Neural progenitor cell (in vitro differentiated cells): ENCODE measurements at regions not wholly inside any gene's neighbourhood (a gene's known extent, or its start where the extent isn't known, plus 50 kb on each side); places are given as distances from the start of the nearest gene placed in this dataset.

Experiments
- DNase-seq: peaks from one replicate; pipeline ENCODE4 v3.0.0-alpha.2; 2016; ENCODE audit warnings: low spot score
- H2AFZ ChIP-seq: fragments of 200-600 bp; sonication (generic); replicated peaks from 2 replicates; pipeline ENCODE4 v1.6.1; 2016; ENCODE audit warnings: antibody characterized with exemption
- H3F3A ChIP-seq: fragments of 200-600 bp; sonication (generic); 2 replicates; pipeline ENCODE4 v1.6.1; 2016; ENCODE audit warnings: antibody characterized with exemption, low read depth
- H3K27ac ChIP-seq: fragments of 200-600 bp; sonication (generic); 2 replicates; pipeline ENCODE4 v1.5.1; 2016; ENCODE audit warnings: mild to moderate bottlenecking
- H3K27me3 ChIP-seq: fragments of 200-600 bp; sonication (generic); 2 replicates; pipeline ENCODE4 v1.6.1; 2016; ENCODE audit warnings: mild to moderate bottlenecking, moderate library complexity
- H3K36me3 ChIP-seq: fragments of 200-600 bp; sonication (generic); 2 replicates; pipeline ENCODE4 v1.5.1; 2016
- H3K4me1 ChIP-seq: fragments of 200-600 bp; sonication (generic); 2 replicates; pipeline ENCODE4 v1.6.1; 2016; ENCODE audit warnings: mixed run types
- H3K4me2 ChIP-seq: fragments of 200-600 bp; sonication (generic); 2 replicates; pipeline ENCODE4 v1.6.1; 2016
- H3K4me3 ChIP-seq: fragments of 200-600 bp; sonication (generic); 2 replicates; pipeline ENCODE4 v1.5.1; 2016
- H3K79me2 ChIP-seq: fragments of 200-600 bp; sonication (generic); 2 replicates; pipeline ENCODE4 v1.6.1; 2016; ENCODE audit warnings: low read depth
- H3K9ac ChIP-seq: fragments of 200-600 bp; sonication (generic); 2 replicates; pipeline ENCODE4 v1.6.1; 2016
- H3K9me3 ChIP-seq: fragments of 200-600 bp; sonication (generic); 2 replicates; pipeline ENCODE4 v1.5.1; 2016; ENCODE audit warnings: low read depth
- H4K20me1 ChIP-seq: fragments of 200-600 bp; sonication (generic); 2 replicates; pipeline ENCODE4 v1.6.1; 2016; ENCODE audit warnings: low read depth
- H3K27ac Mint-ChIP-seq: 3 replicates; pipeline ENCODE4 v1.8.0; 2021; ENCODE audit warnings: mixed read lengths
- H3K27me3 Mint-ChIP-seq: 2 replicates; pipeline ENCODE4 v1.8.0; 2022; ENCODE audit warnings: low read depth, mild to moderate bottlenecking, inconsistent platforms, moderate library complexity, mixed read lengths; ENCODE audit not compliant: insufficient read depth
- H3K36me3 Mint-ChIP-seq: 3 replicates; pipeline ENCODE4 v1.8.0; 2021; ENCODE audit warnings: mixed read lengths
- H3K4me1 Mint-ChIP-seq: 3 replicates; pipeline ENCODE4 v1.8.0; 2021; ENCODE audit warnings: mixed read lengths
- H3K4me3 Mint-ChIP-seq: 3 replicates; pipeline ENCODE4 v1.8.0; 2021; ENCODE audit warnings: mild to moderate bottlenecking, moderate library complexity, mixed read lengths
- H3K9me3 Mint-ChIP-seq: 3 replicates; pipeline ENCODE4 v1.8.0; 2020; ENCODE audit warnings: mixed read lengths
- EZH2 ChIP-seq: fragments of 200-600 bp; sonication (generic); IDR thresholded peaks from 2 replicates; pipeline ENCODE4 v1.6.1; 2017; ENCODE audit warnings: antibody characterized with exemption, mild to moderate bottlenecking, moderate library complexity
- EZH2phosphoT487 ChIP-seq: fragments of 200-600 bp; sonication (generic); IDR thresholded peaks from 2 replicates; pipeline ENCODE4 v1.6.1; 2017; ENCODE audit warnings: antibody characterized with exemption
- TF ChIP-seq, protein P1 (sequence below): fragments of 200-600 bp; sonication (generic); IDR thresholded peaks from 2 replicates; pipeline ENCODE4 v1.5.1; 2017; ENCODE audit warnings: antibody characterized with exemption, mild to moderate bottlenecking

- no peaks in the 10 kb centered on the region for H3K36me3 Mint-ChIP-seq
- Histone ChIP-seq H3K4me1 (no peaks in the 10 kb centered on the region), H3K9me3 (no peaks in the 10 kb centered on the region), H3K4me2 (no peak overlapping the region), H3K27me3 (no peaks in the 10 kb centered on the region), H3K4me3 (no peak overlapping the region), H4K20me1 (no peaks in the 10 kb centered on the region), H3K9ac (no peak overlapping the region), H3K27ac (no peak overlapping the region), H3K36me3 (no peaks in the 10 kb centered on the region), H3F3A (no peaks in the 10 kb centered on the region), H3K79me2 (no peaks in the 10 kb centered on the region), H2AFZ (no peak overlapping the region)
- DNase-seq: no peak
- H3K4me1 Mint-ChIP-seq: no peaks in the 10 kb centered on the region
- no peak overlapping the region for H3K4me3 Mint-ChIP-seq
- no peak overlapping the region for H3K27ac Mint-ChIP-seq
- no peak for TF ChIP-seq EZH2phosphoT487
- TF ChIP-seq, protein P1, sequence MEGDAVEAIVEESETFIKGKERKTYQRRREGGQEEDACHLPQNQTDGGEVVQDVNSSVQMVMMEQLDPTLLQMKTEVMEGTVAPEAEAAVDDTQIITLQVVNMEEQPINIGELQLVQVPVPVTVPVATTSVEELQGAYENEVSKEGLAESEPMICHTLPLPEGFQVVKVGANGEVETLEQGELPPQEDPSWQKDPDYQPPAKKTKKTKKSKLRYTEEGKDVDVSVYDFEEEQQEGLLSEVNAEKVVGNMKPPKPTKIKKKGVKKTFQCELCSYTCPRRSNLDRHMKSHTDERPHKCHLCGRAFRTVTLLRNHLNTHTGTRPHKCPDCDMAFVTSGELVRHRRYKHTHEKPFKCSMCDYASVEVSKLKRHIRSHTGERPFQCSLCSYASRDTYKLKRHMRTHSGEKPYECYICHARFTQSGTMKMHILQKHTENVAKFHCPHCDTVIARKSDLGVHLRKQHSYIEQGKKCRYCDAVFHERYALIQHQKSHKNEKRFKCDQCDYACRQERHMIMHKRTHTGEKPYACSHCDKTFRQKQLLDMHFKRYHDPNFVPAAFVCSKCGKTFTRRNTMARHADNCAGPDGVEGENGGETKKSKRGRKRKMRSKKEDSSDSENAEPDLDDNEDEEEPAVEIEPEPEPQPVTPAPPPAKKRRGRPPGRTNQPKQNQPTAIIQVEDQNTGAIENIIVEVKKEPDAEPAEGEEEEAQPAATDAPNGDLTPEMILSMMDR: no peak
- TF ChIP-seq EZH2: no peak
- H3K9me3 Mint-ChIP-seq: no peaks in the 10 kb centered on the region
- H3K27me3 Mint-ChIP-seq: no peaks in the 10 kb centered on the region
These were observed 641.4 kb downstream of the BCL11A start for GRCh38 chr2:59912042-59912441.

DNA sequence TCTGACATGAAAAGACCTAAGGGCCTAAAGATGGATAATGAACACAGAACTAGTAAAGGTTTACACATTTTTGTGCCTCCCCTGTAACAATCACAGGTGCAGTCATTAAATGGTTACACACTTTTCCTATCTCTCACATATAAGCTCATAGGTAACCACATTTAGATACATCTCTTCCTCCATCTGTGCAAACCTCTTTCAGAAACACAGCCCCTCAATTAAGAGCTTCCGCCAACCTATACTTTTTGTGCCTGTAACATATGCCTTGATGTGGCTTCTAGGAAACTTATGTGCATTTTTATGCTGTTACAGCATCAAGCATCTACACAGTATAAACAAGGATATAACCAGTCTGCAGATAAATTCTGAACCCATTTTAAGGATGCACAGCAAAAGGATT is 643.3 kb downstream of the BCL11A start:
- no peaks in the 10 kb centered on the region for H4K20me1 ChIP-seq
- H3K4me2 ChIP-seq: no peak overlapping the region
- no peak overlapping the region for H3K27ac ChIP-seq
- no peaks in the 10 kb centered on the region for H3K9me3 Mint-ChIP-seq
- H3K79me2 ChIP-seq: no peaks in the 10 kb centered on the region
- H3K4me1 ChIP-seq: no peaks in the 10 kb centered on the region
- peaks cover 2% of the 10 kb centered on the region for H3K4me1 Mint-ChIP-seq
- H3K9me3 ChIP-seq: no peaks in the 10 kb centered on the region
- H3K36me3 Mint-ChIP-seq: no peaks in the 10 kb centered on the region
- H3K27me3 ChIP-seq: no peaks in the 10 kb centered on the region
- DNase-seq: no peak
- no peaks in the 10 kb centered on the region for H3F3A ChIP-seq
- no peak overlapping the region for H3K27ac Mint-ChIP-seq
- no peak overlapping the region for H3K4me3 ChIP-seq
- no peaks in the 10 kb centered on the region for H3K36me3 ChIP-seq
- H2AFZ ChIP-seq: no peak overlapping the region
- no peak for TF ChIP-seq EZH2
- no peak for TF ChIP-seq EZH2phosphoT487
- TF ChIP-seq, protein P1: no peak
- H3K9ac ChIP-seq: no peak overlapping the region
- no peak overlapping the region for H3K4me3 Mint-ChIP-seq
- H3K27me3 Mint-ChIP-seq: no peaks in the 10 kb centered on the region

- TF ChIP-seq, protein P1: no peak
- TF ChIP-seq EZH2phosphoT487: no peak
- no peak for TF ChIP-seq EZH2
- Mint-ChIP-seq H3K4me3 (no peak overlapping the region), H3K9me3 (no peaks in the 10 kb centered on the region), H3K27me3 (peaks cover 1% of the 10 kb centered on the region), H3K27ac (no peak overlapping the region), H3K36me3 (no peaks in the 10 kb centered on the region), H3K4me1 (peaks cover 2% of the 10 kb centered on the region)
- H3K27me3 ChIP-seq: no peaks in the 10 kb centered on the region
- no peak overlapping the region for H3K9ac ChIP-seq
- H4K20me1 ChIP-seq: no peaks in the 10 kb centered on the region
- no peaks in the 10 kb centered on the region for H3K9me3 ChIP-seq
- no peaks in the 10 kb centered on the region for H3F3A ChIP-seq
- no peak overlapping the region for H3K4me3 ChIP-seq
- H2AFZ ChIP-seq: no peak overlapping the region
- no peaks in the 10 kb centered on the region for H3K4me1 ChIP-seq
- no peaks in the 10 kb centered on the region for H3K36me3 ChIP-seq
- no peaks in the 10 kb centered on the region for H3K79me2 ChIP-seq
- no peak for DNase-seq
- no peak overlapping the region for H3K4me2 ChIP-seq
- H3K27ac ChIP-seq: no peak overlapping the region
These were observed 644.3 kb downstream of the BCL11A start for GRCh38 chr2:59909147-59909546.

GRCh38 chr2:59905731-59906130 is 647.7 kb downstream of the BCL11A start:
- no peak overlapping the region for H3K4me3 Mint-ChIP-seq
- Histone ChIP-seq H4K20me1 (no peaks in the 10 kb centered on the region), H3K4me1 (no peaks in the 10 kb centered on the region), H3K4me3 (no peak overlapping the region), H3K27ac (no peak overlapping the region), H2AFZ (no peak overlapping the region), H3F3A (no peaks in the 10 kb centered on the region), H3K27me3 (no peaks in the 10 kb centered on the region), H3K36me3 (no peaks in the 10 kb centered on the region), H3K4me2 (no peak overlapping the region), H3K79me2 (no peaks in the 10 kb centered on the region), H3K9me3 (no peaks in the 10 kb centered on the region), H3K9ac (no peak overlapping the region)
- no peaks in the 10 kb centered on the region for H3K36me3 Mint-ChIP-seq
- H3K27ac Mint-ChIP-seq: no peak overlapping the region
- DNase-seq: no peak
- H3K4me1 Mint-ChIP-seq: peaks cover 2% of the 10 kb centered on the region
- peaks cover 2% of the 10 kb centered on the region for H3K27me3 Mint-ChIP-seq
- no peaks in the 10 kb centered on the region for H3K9me3 Mint-ChIP-seq
- TF ChIP-seq EZH2phosphoT487 (no peak), EZH2 (no peak)
- TF ChIP-seq, protein P1: no peak
